Activated T-cell treated with anti-CD3 and anti-CD28 coated beads for 48 hours (primary cell): ENCODE measurements at regions not wholly inside any gene's neighbourhood (a gene's known extent, or its start where the extent isn't known, plus 50 kb on each side); places are given as distances from the start of the nearest gene placed in this dataset.

Experiments
- DNase-seq: peaks from one replicate; pipeline ENCODE4 v3.0.0-alpha.2; 2020; ENCODE audit warnings: low read depth

DNA sequence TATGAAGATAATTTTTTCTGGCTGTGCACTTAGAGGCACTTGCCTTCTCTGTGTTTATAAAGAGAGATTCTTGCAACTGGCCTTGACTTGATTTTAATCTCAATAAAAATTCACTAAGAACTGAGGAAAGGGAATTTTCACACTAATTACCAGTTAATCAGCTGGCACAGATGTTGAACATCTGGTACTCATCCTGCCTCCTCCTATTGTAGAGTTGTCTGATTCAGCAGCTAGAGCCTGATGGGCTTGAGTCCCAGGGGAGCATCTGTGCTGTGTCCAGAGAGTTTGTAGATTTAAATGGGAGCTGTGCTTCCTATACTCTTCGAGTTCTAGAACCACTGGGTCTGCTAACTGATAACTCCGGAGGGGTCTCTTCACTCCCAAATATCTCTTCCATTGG, 50.7 kb upstream of the ADRA1D start:
- DNase-seq: no peak

- no peak for DNase-seq
These were observed 50.1 kb upstream of the ADRA1D start for GRCh38 chr20:4299216-4299615.
